RWPE2 (cell line): ENCODE measurements at regions not wholly inside any gene's neighbourhood (a gene's known extent, or its start where the extent isn't known, plus 50 kb on each side); places are given as distances from the start of the nearest gene placed in this dataset.

Source experiments
- ATAC-seq: fragments of 200-7000 bp; cut with Tn5 transposase; 3 replicates; pipeline ENCODE4 v1.9.1; 2021; ENCODE audit warnings: low read depth
- DNase-seq: peaks from one replicate; pipeline ENCODE4 v3.0.0-alpha.2; 2020; ENCODE audit warnings: low spot score
- H3K27ac ChIP-seq: fragments of 450-650 bp; 2 replicates; pipeline ENCODE4 v1.5.1; 2017; ENCODE audit warnings: mild to moderate bottlenecking; ENCODE audit not compliant: poor library complexity, severe bottlenecking
- H3K27me3 ChIP-seq: fragments of 250-450 bp; sonication (Bioruptor Pico); 2 replicates; pipeline ENCODE4 v1.5.1; 2021; ENCODE audit warnings: mild to moderate bottlenecking, moderate library complexity; ENCODE audit not compliant: insufficient read depth, poor library complexity, severe bottlenecking
- H3K36me3 ChIP-seq: fragments of 250-450 bp; sonication (Bioruptor Pico); 2 replicates; pipeline ENCODE4 v1.5.1; 2020; ENCODE audit warnings: low read depth, mild to moderate bottlenecking, moderate library complexity
- H3K4me1 ChIP-seq: fragments of 250-450 bp; sonication (Bioruptor Pico); 2 replicates; pipeline ENCODE4 v1.5.1; 2021; ENCODE audit warnings: mild to moderate bottlenecking, moderate library complexity; ENCODE audit not compliant: insufficient read depth, poor library complexity, severe bottlenecking
- H3K4me3 ChIP-seq: fragments of 250-450 bp; sonication (Bioruptor Pico); 2 replicates; pipeline ENCODE4 v1.5.1; 2021; ENCODE audit warnings: mild to moderate bottlenecking, moderate library complexity; ENCODE audit not compliant: severe bottlenecking
- H3K9me3 ChIP-seq: fragments of 250-450 bp; sonication (Bioruptor Pico); 2 replicates; pipeline ENCODE4 v1.5.1; 2021; ENCODE audit warnings: mild to moderate bottlenecking, moderate library complexity; ENCODE audit not compliant: severe bottlenecking
- TF ChIP-seq, protein P1 (sequence below): fragments of 450-650 bp; IDR thresholded peaks from one replicate; pipeline ENCODE4 v1.5.1; 2017; ENCODE audit warnings: mild to moderate bottlenecking, moderate library complexity; ENCODE audit not compliant: poor library complexity, severe bottlenecking

DNA sequence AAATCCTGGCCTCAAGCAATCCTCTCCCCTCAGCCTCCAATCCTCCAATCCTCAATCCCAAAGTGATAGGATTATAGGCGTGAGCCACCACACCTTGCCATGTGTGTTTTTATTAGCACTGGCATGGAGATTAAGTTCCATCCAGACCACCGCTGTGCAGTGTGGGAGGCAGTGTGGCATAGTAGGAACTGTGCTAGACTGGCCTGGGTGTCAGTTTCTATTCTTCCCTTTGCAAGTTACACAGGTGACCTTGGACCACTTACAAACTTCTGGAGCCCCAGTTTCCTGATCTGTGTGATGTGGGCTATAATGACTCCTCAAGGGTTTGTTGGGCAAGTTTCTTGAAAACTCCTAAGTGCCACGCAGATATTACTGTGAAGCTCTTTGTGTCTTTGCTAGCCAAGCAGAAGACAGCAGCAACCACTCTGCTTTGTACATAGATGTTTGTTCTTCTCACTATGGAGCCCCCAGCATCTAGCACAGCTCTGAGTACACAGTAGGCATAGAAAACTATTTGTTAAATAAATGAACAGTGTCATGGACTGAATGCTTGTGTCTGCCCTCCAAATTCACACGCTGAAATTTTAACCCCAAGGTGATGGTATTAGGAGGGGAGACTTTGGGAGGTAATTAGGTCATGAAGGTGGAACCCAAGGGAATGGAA is 93.0 kb downstream of the LBH start:
- ATAC-seq (no peak), DNase-seq (no peak)
- Histone ChIP-seq H3K4me1 (no peaks in the 10 kb centered on the region), H3K4me3 (no peak overlapping the region), H3K9me3 (no peaks in the 10 kb centered on the region), H3K27me3 (no peaks in the 10 kb centered on the region), H3K27ac (no peak overlapping the region), H3K36me3 (no peaks in the 10 kb centered on the region)
- TF ChIP-seq, protein P1, sequence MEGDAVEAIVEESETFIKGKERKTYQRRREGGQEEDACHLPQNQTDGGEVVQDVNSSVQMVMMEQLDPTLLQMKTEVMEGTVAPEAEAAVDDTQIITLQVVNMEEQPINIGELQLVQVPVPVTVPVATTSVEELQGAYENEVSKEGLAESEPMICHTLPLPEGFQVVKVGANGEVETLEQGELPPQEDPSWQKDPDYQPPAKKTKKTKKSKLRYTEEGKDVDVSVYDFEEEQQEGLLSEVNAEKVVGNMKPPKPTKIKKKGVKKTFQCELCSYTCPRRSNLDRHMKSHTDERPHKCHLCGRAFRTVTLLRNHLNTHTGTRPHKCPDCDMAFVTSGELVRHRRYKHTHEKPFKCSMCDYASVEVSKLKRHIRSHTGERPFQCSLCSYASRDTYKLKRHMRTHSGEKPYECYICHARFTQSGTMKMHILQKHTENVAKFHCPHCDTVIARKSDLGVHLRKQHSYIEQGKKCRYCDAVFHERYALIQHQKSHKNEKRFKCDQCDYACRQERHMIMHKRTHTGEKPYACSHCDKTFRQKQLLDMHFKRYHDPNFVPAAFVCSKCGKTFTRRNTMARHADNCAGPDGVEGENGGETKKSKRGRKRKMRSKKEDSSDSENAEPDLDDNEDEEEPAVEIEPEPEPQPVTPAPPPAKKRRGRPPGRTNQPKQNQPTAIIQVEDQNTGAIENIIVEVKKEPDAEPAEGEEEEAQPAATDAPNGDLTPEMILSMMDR, result no peak

DNA sequence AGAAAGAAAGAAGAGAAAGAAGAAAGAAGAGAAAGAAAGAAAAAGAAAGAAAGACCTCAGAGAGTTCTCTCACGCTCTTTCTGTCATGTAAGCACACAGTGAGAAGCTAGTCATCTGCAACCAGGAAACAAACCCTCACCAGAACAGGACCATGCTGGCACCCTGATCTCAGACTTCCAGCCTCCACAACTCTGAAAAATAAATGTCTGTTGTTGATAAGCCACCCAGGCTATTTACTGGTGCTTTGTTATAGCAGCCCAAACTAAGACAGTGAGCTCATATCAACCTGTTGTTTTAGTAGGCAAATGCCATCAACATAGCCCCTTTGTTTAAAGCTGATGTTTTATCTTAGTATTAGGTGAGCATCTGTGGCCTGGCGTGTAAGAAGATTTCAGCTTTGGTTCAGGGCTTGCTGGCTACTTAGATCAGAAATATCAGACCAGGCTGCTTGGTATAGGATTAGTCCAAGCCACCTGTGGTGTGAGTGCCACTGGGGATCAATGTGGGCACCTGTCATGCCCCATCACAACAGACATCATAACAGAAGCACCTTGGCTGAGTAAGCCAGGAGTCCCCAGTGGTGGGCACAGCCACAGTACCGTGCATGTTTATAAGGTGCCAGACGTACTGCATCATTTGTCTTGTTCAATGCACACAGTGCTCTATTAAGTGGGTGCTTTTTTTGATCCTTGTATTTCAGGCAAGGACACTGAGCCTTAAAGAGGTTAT is 94.4 kb downstream of the LBH start:
- TF ChIP-seq, protein P1, result no peak
- DNase-seq (no peak), ATAC-seq (no peak; the same call in 2 of the 3 replicates)

DNA sequence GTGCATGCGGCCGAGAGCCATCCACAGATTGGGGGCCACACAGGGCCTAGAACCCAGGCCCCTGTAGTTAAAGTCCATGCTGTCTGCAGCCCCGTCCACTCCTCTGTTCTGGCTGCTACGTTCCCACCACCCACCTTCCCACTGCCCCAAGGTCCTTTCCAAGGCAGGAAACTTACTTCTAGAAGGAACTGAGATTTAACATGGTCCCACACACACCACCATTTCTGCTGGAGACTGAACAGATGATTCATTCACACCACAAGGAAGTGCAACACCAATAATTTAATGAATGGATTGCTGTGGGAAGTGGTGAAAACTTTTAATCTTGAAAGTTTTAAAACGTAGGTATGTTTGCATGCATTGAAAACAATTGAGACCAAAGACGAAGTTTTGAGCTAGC is 95.2 kb downstream of the LBH start:
- H3K27ac ChIP-seq, result no peak overlapping the region
- H3K27me3 ChIP-seq, result no peaks in the 10 kb centered on the region
- ATAC-seq (no peak), DNase-seq (no peak)
- H3K4me3 ChIP-seq, result no peak overlapping the region
- no peaks in the 10 kb centered on the region for H3K36me3 ChIP-seq
- TF ChIP-seq, protein P1, result no peak
- H3K9me3 ChIP-seq, result no peaks in the 10 kb centered on the region
- H3K4me1 ChIP-seq, result no peaks in the 10 kb centered on the region

More for the DNA sequence above, 94.4 kb downstream of the LBH start:
- no peaks in the 10 kb centered on the region for H3K4me1 ChIP-seq
- no peak overlapping the region for H3K27ac ChIP-seq
- H3K27me3 ChIP-seq, result no peaks in the 10 kb centered on the region
- H3K9me3 ChIP-seq, result no peaks in the 10 kb centered on the region
- H3K4me3 ChIP-seq, result no peak overlapping the region
- no peaks in the 10 kb centered on the region for H3K36me3 ChIP-seq

DNA sequence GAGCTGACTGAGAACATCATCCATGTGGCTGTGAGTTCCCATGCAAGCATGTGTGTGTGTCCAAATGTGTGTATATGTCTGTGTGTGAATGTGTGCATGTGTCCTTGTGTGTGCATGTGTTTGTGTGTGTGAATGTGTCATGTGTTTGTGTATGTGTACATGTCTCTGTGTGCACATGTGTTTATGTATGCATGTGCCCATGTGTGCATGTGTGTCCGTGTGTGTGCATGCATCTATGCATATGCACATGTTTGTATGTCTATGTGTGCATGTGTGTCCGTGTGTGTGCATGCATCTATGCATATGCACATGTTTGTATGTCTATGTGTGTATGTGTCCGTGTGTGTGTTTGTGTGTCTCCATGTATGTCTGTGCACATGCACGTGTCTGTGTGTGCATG is 99.7 kb downstream of the LBH start:
- DNase-seq (no peak), ATAC-seq (no peak)
- H3K4me3 ChIP-seq, result no peak overlapping the region
- no peaks in the 10 kb centered on the region for H3K9me3 ChIP-seq
- no peaks in the 10 kb centered on the region for H3K36me3 ChIP-seq
- no peak overlapping the region for H3K27ac ChIP-seq
- no peaks in the 10 kb centered on the region for H3K27me3 ChIP-seq
- no peaks in the 10 kb centered on the region for H3K4me1 ChIP-seq
- TF ChIP-seq, protein P1, result no peak

DNA sequence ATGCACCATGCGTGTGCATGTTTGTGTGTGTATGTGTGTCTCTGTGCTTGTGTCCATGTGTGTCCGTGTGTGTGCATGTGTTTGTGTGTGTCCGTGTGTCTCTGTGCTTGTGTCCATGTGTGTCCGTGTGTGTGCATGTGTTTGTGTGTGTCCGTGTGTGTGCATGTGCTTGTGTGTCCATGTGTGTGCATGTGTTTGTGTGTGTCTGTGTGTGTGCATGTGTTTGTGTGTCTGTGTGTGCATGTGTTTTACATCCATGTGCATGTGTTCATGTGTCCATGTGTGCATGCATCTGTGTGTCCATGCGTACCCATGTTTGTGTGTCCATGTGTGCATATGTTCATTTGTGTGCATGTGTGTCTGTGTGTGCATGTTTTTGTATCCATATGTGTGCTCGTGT is 100.5 kb downstream of the LBH start:
- no peaks in the 10 kb centered on the region for H3K9me3 ChIP-seq
- no peak overlapping the region for H3K4me3 ChIP-seq
- H3K4me1 ChIP-seq, result no peaks in the 10 kb centered on the region
- H3K36me3 ChIP-seq, result no peaks in the 10 kb centered on the region
- DNase-seq (no peak), ATAC-seq (no peak)
- H3K27ac ChIP-seq, result no peak overlapping the region
- no peaks in the 10 kb centered on the region for H3K27me3 ChIP-seq
- TF ChIP-seq, protein P1, result no peak
